Astrocyte of the spinal cord (primary cell): ENCODE measurements at regions not wholly inside any gene's neighbourhood (a gene's known extent, or its start where the extent isn't known, plus 50 kb on each side); places are given as distances from the start of the nearest gene placed in this dataset.

Experiments used
- DNase-seq: peaks from one replicate; pipeline ENCODE4 v3.0.0; 2011; ENCODE audit warnings: low read depth, low spot score
- H3K4me3 ChIP-seq: 2 replicates; pipeline ENCODE4 v1.5.1; 2011; ENCODE audit warnings: low read depth, mild to moderate bottlenecking, low read length, moderate library complexity
- CTCF ChIP-seq: IDR thresholded peaks from 2 replicates; pipeline ENCODE4 v1.5.1; 2012; ENCODE audit warnings: low read depth, mild to moderate bottlenecking, low read length, inconsistent platforms
- in situ Hi-C: cut with HindIII; loops from 2 replicates; pipeline ENCODE4 v1.10.0; 2017; ENCODE audit warnings: low sequenced_read_pairs

- no peak for DNase-seq
- in situ Hi-C loops: no loop called here
- no peak overlapping the region for H3K4me3 ChIP-seq
- no peak for TF ChIP-seq CTCF
These were observed 368.7 kb downstream of the SLC4A3 start for GRCh38 chr2:219995991-219996765.

GRCh38 chr2:219997341-219997851, 370.0 kb downstream of the SLC4A3 start:
- DNase-seq: peak; percentile 55
- no peak overlapping the region for H3K4me3 ChIP-seq

GRCh38 chr2:219998107-219998506, 370.7 kb downstream of the SLC4A3 start:
- DNase-seq: no peak
- no peak overlapping the region for H3K4me3 ChIP-seq
- in situ Hi-C loops: no loop called here
- no peak for TF ChIP-seq CTCF

More at GRCh38 chr2:219997341-219997851, 370.0 kb downstream of the SLC4A3 start:
- in situ Hi-C loops: no loop called here
- TF ChIP-seq CTCF: peak; percentile 70

GRCh38 chr2:219998714-219999227, 371.3 kb downstream of the SLC4A3 start:
- DNase-seq: no peak
- TF ChIP-seq CTCF: no peak
- H3K4me3 ChIP-seq: no peak overlapping the region
- in situ Hi-C loops: no loop called here

GRCh38 chr2:220000080-220000479, 372.6 kb downstream of the SLC4A3 start:
- in situ Hi-C loops: no loop called here
- no peak overlapping the region for H3K4me3 ChIP-seq
- no peak for DNase-seq
- no peak for TF ChIP-seq CTCF

GRCh38 chr2:220000586-220000985, 373.2 kb downstream of the SLC4A3 start:
- in situ Hi-C loops: no loop called here

More at GRCh38 chr2:220000586-220000985, 373.2 kb downstream of the SLC4A3 start:
- no peak overlapping the region for H3K4me3 ChIP-seq
- DNase-seq: no peak
- TF ChIP-seq CTCF: no peak
